MM.1S (cell line): ENCODE measurements at regions not wholly inside any gene's neighbourhood (a gene's known extent, or its start where the extent isn't known, plus 50 kb on each side); places are given as distances from the start of the nearest gene placed in this dataset.

Experiments used
- DNase-seq: peaks from one replicate; pipeline ENCODE4 v3.0.0-alpha.2; 2015
- H2AFZ ChIP-seq: fragments of 300-600 bp; sonication (generic); 2 replicates; pipeline ENCODE4 v1.6.0; 2016; ENCODE audit warnings: antibody characterized with exemption, low read length
- H3F3A ChIP-seq: fragments of 300-600 bp; sonication (generic); 2 replicates; pipeline ENCODE4 v1.6.1; 2016; ENCODE audit warnings: mild to moderate bottlenecking, antibody characterized with exemption, low read length, moderate library complexity, mixed read lengths; ENCODE audit not compliant: insufficient read depth
- H3K27ac ChIP-seq: fragments of 300-600 bp; sonication (generic); 2 replicates; pipeline ENCODE4 v1.5.1; 2016; ENCODE audit warnings: mild to moderate bottlenecking, low read length
- H3K27me3 ChIP-seq: fragments of 300-600 bp; sonication (generic); replicated peaks from 2 replicates; pipeline ENCODE4 v1.6.0; 2016; ENCODE audit warnings: low read length; ENCODE audit not compliant: insufficient read depth
- H3K36me3 ChIP-seq: fragments of 300-600 bp; sonication (generic); replicated peaks from 2 replicates; pipeline ENCODE4 v1.6.1; 2016; ENCODE audit warnings: mild to moderate bottlenecking, low read length, mixed read lengths; ENCODE audit not compliant: insufficient read depth
- H3K4me1 ChIP-seq: fragments of 300-600 bp; sonication (generic); 2 replicates; pipeline ENCODE4 v1.6.1; 2016; ENCODE audit warnings: low read length, mixed read lengths
- H3K4me2 ChIP-seq: fragments of 300-600 bp; sonication (generic); 2 replicates; pipeline ENCODE4 v1.6.0; 2016; ENCODE audit warnings: low read depth, low read length
- H3K4me3 ChIP-seq: fragments of 300-600 bp; sonication (generic); 2 replicates; pipeline ENCODE4 v1.5.1; 2016; ENCODE audit warnings: low read length, mixed read lengths
- H3K79me2 ChIP-seq: fragments of 300-600 bp; sonication (generic); 2 replicates; pipeline ENCODE4 v1.6.1; 2016; ENCODE audit warnings: mixed run types, low read length, mixed read lengths
- H3K9ac ChIP-seq: fragments of 300-600 bp; sonication (generic); 2 replicates; pipeline ENCODE4 v1.6.1; 2016; ENCODE audit warnings: low read length, mixed read lengths
- H3K9me2 ChIP-seq: fragments of 300-600 bp; sonication (generic); replicated peaks from 2 replicates; pipeline ENCODE4 v1.6.1; 2016; ENCODE audit warnings: mild to moderate bottlenecking, low read length, mixed read lengths; ENCODE audit not compliant: insufficient read depth
- H3K9me3 ChIP-seq: fragments of 300-600 bp; sonication (generic); replicated peaks from 2 replicates; pipeline ENCODE4 v1.6.1; 2016; ENCODE audit warnings: mild to moderate bottlenecking, low read length, mixed read lengths; ENCODE audit not compliant: insufficient read depth
- H4K20me1 ChIP-seq: fragments of 300-600 bp; sonication (generic); 2 replicates; pipeline ENCODE4 v1.6.1; 2016; ENCODE audit warnings: mild to moderate bottlenecking, low read length, moderate library complexity, mixed read lengths; ENCODE audit not compliant: insufficient read depth
- CTCF ChIP-seq: fragments of 300-600 bp; sonication (generic); IDR thresholded peaks from 2 replicates; pipeline ENCODE4 v1.5.1; 2016; ENCODE audit warnings: antibody characterized with exemption, low read length, mixed read lengths
- EZH2 ChIP-seq: fragments of 300-600 bp; sonication (generic); optimal IDR thresholded peaks from 2 replicates; pipeline ENCODE3; 2017; ENCODE audit warnings: low read depth, mild to moderate bottlenecking, antibody characterized with exemption, low read length, mixed read lengths
- EZH2phosphoT487 ChIP-seq: fragments of 300-600 bp; sonication (generic); IDR thresholded peaks from 2 replicates; pipeline ENCODE4 v1.6.1; 2018; ENCODE audit warnings: antibody characterized with exemption, low read length

GRCh38 chr5:19143935-19144334 lies 844.1 kb downstream of the CDH18 start:
- Histone ChIP-seq H3K4me3 (no peak overlapping the region), H3K9me3 (no peaks in the 10 kb centered on the region), H3K4me1 (no peaks in the 10 kb centered on the region), H3F3A (no peaks in the 10 kb centered on the region), H3K4me2 (no peak overlapping the region), H3K9me2 (no peaks in the 10 kb centered on the region), H3K9ac (no peak overlapping the region), H3K27me3 (no peaks in the 10 kb centered on the region), H4K20me1 (no peaks in the 10 kb centered on the region), H3K36me3 (no peaks in the 10 kb centered on the region), H3K27ac (no peak overlapping the region), H2AFZ (no peak overlapping the region), H3K79me2 (no peaks in the 10 kb centered on the region)
- DNase-seq = no peak
- TF ChIP-seq EZH2 (no peak), EZH2phosphoT487 (no peak), CTCF (no peak)

GRCh38 chr5:19169426-19169825 lies 818.6 kb downstream of the CDH18 start:
- no peaks in the 10 kb centered on the region for H3K9me3 ChIP-seq
- no peak overlapping the region for H3K27ac ChIP-seq
- H3K4me1 ChIP-seq = no peaks in the 10 kb centered on the region
- no peak for DNase-seq
- no peaks in the 10 kb centered on the region for H3K27me3 ChIP-seq
- no peaks in the 10 kb centered on the region for H3K9me2 ChIP-seq
- H3K79me2 ChIP-seq = no peaks in the 10 kb centered on the region
- TF ChIP-seq EZH2 (no peak), CTCF (no peak), EZH2phosphoT487 (no peak)
- H3K9ac ChIP-seq = no peak overlapping the region
- no peak overlapping the region for H2AFZ ChIP-seq
- H4K20me1 ChIP-seq = no peaks in the 10 kb centered on the region
- no peaks in the 10 kb centered on the region for H3F3A ChIP-seq
- no peaks in the 10 kb centered on the region for H3K36me3 ChIP-seq
- no peak overlapping the region for H3K4me2 ChIP-seq
- H3K4me3 ChIP-seq = no peak overlapping the region

GRCh38 chr5:19172926-19173470 lies 815.0 kb downstream of the CDH18 start:
- Histone ChIP-seq H3F3A (no peaks in the 10 kb centered on the region), H3K79me2 (no peaks in the 10 kb centered on the region), H3K9ac (no peak overlapping the region), H3K27ac (no peak overlapping the region), H3K4me3 (no peak overlapping the region), H2AFZ (no peak overlapping the region), H3K36me3 (no peaks in the 10 kb centered on the region), H3K9me3 (no peaks in the 10 kb centered on the region), H3K27me3 (no peaks in the 10 kb centered on the region), H3K4me2 (no peak overlapping the region), H4K20me1 (no peaks in the 10 kb centered on the region), H3K4me1 (no peaks in the 10 kb centered on the region), H3K9me2 (no peaks in the 10 kb centered on the region)
- no peak for TF ChIP-seq CTCF
- no peak for DNase-seq
